Liver (tissue), 8 donors: ENCODE measurements at regions not wholly inside any gene's neighbourhood (a gene's known extent, or its start where the extent isn't known, plus 50 kb on each side); places are given as distances from the start of the nearest gene placed in this dataset.

Experiments used
- DNase-seq: peaks from one replicate; pipeline ENCODE4 v3.0.0-alpha.2; 2017; ENCODE audit warnings: low spot score
- H3K27ac ChIP-seq, 2 donors: one replicate each; pipeline ENCODE4 v1.7.0; 2013; ENCODE audit warnings: inconsistent platforms in 2 of 2, low read length in 2 of 2, control low read depth in 1 of 2, low read depth in 1 of 2, mild to moderate bottlenecking in 1 of 2
- H3K27me3 ChIP-seq, 4 donors: one replicate each; pipeline versions ENCODE4 v1.6.1 to v1.7.0; 2013; ENCODE audit warnings: low read length in 3 of 4, inconsistent platforms in 1 of 4, mild to moderate bottlenecking in 1 of 4, moderate library complexity in 1 of 4; ENCODE audit not compliant: control insufficient read depth in 4 of 4, insufficient read depth in 4 of 4
- H3K36me3 ChIP-seq, 4 donors: one replicate each; pipeline versions ENCODE4 v1.6.1 to v1.7.0; 2013; ENCODE audit warnings: low read length in 3 of 4, mild to moderate bottlenecking in 3 of 4, low read depth in 1 of 4, moderate library complexity in 1 of 4; ENCODE audit not compliant: control insufficient read depth in 4 of 4, insufficient read depth in 3 of 4
- H3K4me1 ChIP-seq, 4 donors: one replicate each; pipeline versions ENCODE4 v1.6.1 to v1.7.0; 2013; ENCODE audit warnings: low read length in 3 of 4, mild to moderate bottlenecking in 3 of 4, moderate library complexity in 1 of 4; ENCODE audit not compliant: control insufficient read depth in 4 of 4, insufficient read depth in 4 of 4
- H3K4me3 ChIP-seq, 3 donors: one replicate each; pipeline versions ENCODE4 v1.6.1 to v1.7.0; 2013; ENCODE audit warnings: low read length in 3 of 3, control low read depth in 1 of 3, low read depth in 1 of 3, mild to moderate bottlenecking in 1 of 3
- H3K9ac ChIP-seq, 2 donors: one replicate each; pipeline ENCODE4 v1.7.0; 2013; ENCODE audit warnings: low read length in 2 of 2, mild to moderate bottlenecking in 2 of 2, moderate library complexity in 2 of 2, control low read depth in 1 of 2, low read depth in 1 of 2
- H3K9me3 ChIP-seq, 4 donors: one replicate each; pipeline versions ENCODE4 v1.6.1 to v1.7.0; 2013; ENCODE audit warnings: low read length in 3 of 4; ENCODE audit not compliant: control insufficient read depth in 4 of 4
- CTCF ChIP-seq: fragments of 150-350 bp; IDR thresholded peaks from 2 replicates; pipeline ENCODE4 v1.5.1; 2017; ENCODE audit warnings: improper control_type of control experiment, low read depth, low read length; ENCODE audit not compliant: missing input control
- EGR1 ChIP-seq, 2 donors: IDR thresholded peaks; 2 replicates each; pipeline ENCODE4 v1.6.1; 2016 to 2018; ENCODE audit warnings: antibody characterized with exemption in 2 of 2, low read depth in 2 of 2
- FOXA1 ChIP-seq: IDR thresholded peaks from 2 replicates; pipeline ENCODE4 v1.6.1; 2016; ENCODE audit warnings: antibody characterized with exemption
- FOXA2 ChIP-seq: IDR thresholded peaks from 2 replicates; pipeline ENCODE4 v1.6.1; 2016; ENCODE audit warnings: antibody characterized with exemption
- HNF4A ChIP-seq, 2 donors: conservative IDR thresholded peaks; 2 replicates each; pipeline ENCODE4 v1.6.1; 2016; ENCODE audit warnings: antibody characterized with exemption in 2 of 2, mild to moderate bottlenecking in 2 of 2
- JUND ChIP-seq, 2 donors: IDR thresholded peaks; 2 replicates each; pipeline ENCODE4 v1.6.1; 2016; ENCODE audit warnings: antibody characterized with exemption in 2 of 2
- MAX ChIP-seq: IDR thresholded peaks from 2 replicates; pipeline ENCODE4 v1.6.1; 2016; ENCODE audit warnings: antibody characterized with exemption
- NR2F2 ChIP-seq: IDR thresholded peaks from 2 replicates; pipeline ENCODE4 v1.6.1; 2016; ENCODE audit warnings: antibody characterized with exemption
- RAD21 ChIP-seq, 2 donors: IDR thresholded peaks; 2 replicates each; pipeline ENCODE4 v1.6.1; 2016; ENCODE audit warnings: antibody characterized with exemption in 2 of 2, mild to moderate bottlenecking in 2 of 2
- RXRA ChIP-seq, 2 donors: IDR thresholded peaks; 2 replicates each; pipeline ENCODE4 v1.6.1; 2017 to 2018; ENCODE audit warnings: antibody characterized with exemption in 2 of 2, mild to moderate bottlenecking in 1 of 2
- SP1 ChIP-seq: IDR thresholded peaks from 2 replicates; pipeline ENCODE4 v1.6.1; 2018; ENCODE audit warnings: antibody characterized with exemption, mild to moderate bottlenecking
- TAF1 ChIP-seq: conservative IDR thresholded peaks from 2 replicates; pipeline ENCODE4 v1.6.1; 2016; ENCODE audit warnings: antibody characterized with exemption, mild to moderate bottlenecking
- YY1 ChIP-seq: IDR thresholded peaks from 2 replicates; pipeline ENCODE4 v1.6.1; 2016; ENCODE audit warnings: antibody characterized with exemption, mild to moderate bottlenecking
- WGBS: extraction: QIAGEN DNeasy Blood & Tissue Kit; methylation state at CpG from one replicate; pipeline ENCODE4 v1.1.7; 2013; 5-methylcytosine and 5-hydroxymethylcytosine counted together
- donor health status: healthy.
- donor health status: healthy.
- donor health status: healthy.
- donor health status: healthy.
- donor health status: healthy.

GRCh38 chr6:157760589-157761330 is 62.3 kb upstream of the SNX9 start:
- Histone ChIP-seq H3K36me3 (no peaks in the 10 kb centered on the region), H3K4me1 (peaks cover 0 to 13% (median 7%) of the 10 kb centered on the region in 4 donors), H3K9ac (no peak overlapping the region), H3K27ac (no peak overlapping the region), H3K27me3 (no peaks in the 10 kb centered on the region), H3K9me3 (no peaks in the 10 kb centered on the region), H3K4me3 (no peak overlapping the region)
- TF ChIP-seq NR2F2 (no peak), JUND (IDR thresholded peaks at IDR 0.05) (peak in 1 of 2 donors; percentile 8)
- WGBS = 89% methylated on average over 7 of the region's 7 CpGs
- DNase-seq = no peak

- DNase-seq = no peak
- no peak overlapping the region for H3K4me3 ChIP-seq
- H3K36me3 ChIP-seq = no peaks in the 10 kb centered on the region
- H3K27me3 ChIP-seq = no peaks in the 10 kb centered on the region
- H3K27ac ChIP-seq = no peak overlapping the region
- peaks cover 0 to 12% (median 6%) of the 10 kb centered on the region in 4 donors for H3K4me1 ChIP-seq
- H3K9ac ChIP-seq = no peak overlapping the region
- 87% methylated on average over 12 of the region's 12 CpGs for WGBS
- H3K9me3 ChIP-seq = no peaks in the 10 kb centered on the region
- TF ChIP-seq SP1 (peak; percentile 15), JUND (IDR thresholded peaks at IDR 0.05) (peak in 1 of 2 donors; percentile 33), FOXA1 (no peak), RAD21 (IDR thresholded peaks at IDR 0.05) (no peak), TAF1 (no peak), EGR1 (IDR thresholded peaks at IDR 0.05; ENCODE audit: low read depth in 2 of 2) (no peak), NR2F2 (no peak), CTCF (no peak)
These were observed 61.6 kb upstream of the SNX9 start for GRCh38 chr6:157761331-157761921.

- Histone ChIP-seq H3K36me3 (no peaks in the 10 kb centered on the region), H3K27ac (no peak overlapping the region), H3K9ac (no peak overlapping the region), H3K4me3 (no peak overlapping the region), H3K9me3 (no peaks in the 10 kb centered on the region), H3K27me3 (no peaks in the 10 kb centered on the region), H3K4me1 (peaks cover 0 to 7% (median 4%) of the 10 kb centered on the region in 4 donors)
- TF ChIP-seq MAX = no peak
- no peak for TF ChIP-seq NR2F2
- no peak for TF ChIP-seq JUND (IDR thresholded peaks at IDR 0.05)
- no peak for TF ChIP-seq HNF4A (conservative IDR thresholded peaks at IDR 0.05)
- no peak for TF ChIP-seq YY1
- no peak for TF ChIP-seq RXRA (IDR thresholded peaks at IDR 0.05)
- TF ChIP-seq FOXA1 = no peak
- TF ChIP-seq EGR1 (IDR thresholded peaks at IDR 0.05; ENCODE audit: low read depth in 2 of 2) = no peak
- TF ChIP-seq TAF1 = no peak
- no peak for TF ChIP-seq SP1
- no peak for TF ChIP-seq FOXA2
- TF ChIP-seq RAD21 (IDR thresholded peaks at IDR 0.05) = no peak
- WGBS = 91% methylated on average over 13 of the region's 13 CpGs
- no peak for DNase-seq
These were observed 61.1 kb upstream of the SNX9 start for GRCh38 chr6:157761926-157762325.
